IMR-90 (cell line): ENCODE measurements at regions not wholly inside any gene's neighbourhood (a gene's known extent, or its start where the extent isn't known, plus 50 kb on each side); places are given as distances from the start of the nearest gene placed in this dataset.

Source experiments
- ATAC-seq: fragments of 200-7000 bp; cut with Tn5 transposase; 2 replicates; pipeline ENCODE4 v1.9.1; 2020; ENCODE audit warnings: low read depth, mild to moderate bottlenecking, moderate library complexity
- BruUV-seq: library from RNA; stranded (reverse); fragments of 400-500 nt; replicated peaks from 2 replicates; lab custom pipeline; 2021; lab: Mats Ljungman, UMichigan
- CTCF ChIA-PET: fragments of 300-600 bp; formaldehyde crosslinking; extraction: SDS; loops from one replicate; lab custom pipeline; 2021; ENCODE audit warnings: antibody characterized with exemption; lab: Yijun Ruan, JAX
- POLR2A ChIA-PET: fragments of 300-600 bp; sonication (Branson Sonifier 250); formaldehyde crosslinking; loops from one replicate; lab custom pipeline; 2022; ENCODE audit warnings: antibody characterized with exemption; ENCODE audit not compliant: unreplicated experiment; lab: Charles Lee
- DNase-seq: peaks from one replicate; pipeline ENCODE4 v3.0.0; 2013
- H2AFZ ChIP-seq: replicated peaks from 2 replicates; pipeline ENCODE3; 2013; ENCODE audit warnings: low read length, mild to moderate bottlenecking; ENCODE audit not compliant: poor library complexity
- H2AK5ac ChIP-seq: 2 replicates; pipeline ENCODE4 v1.6.1; 2013; ENCODE audit warnings: low read depth, low read length, inconsistent platforms
- H2AK9ac ChIP-seq: replicated peaks from 2 replicates; pipeline ENCODE3; 2013; ENCODE audit warnings: mild to moderate bottlenecking, low read depth, low read length, moderate library complexity; ENCODE audit not compliant: poor library complexity
- H2BK120ac ChIP-seq: 2 replicates; pipeline ENCODE4 v1.6.1; 2013; ENCODE audit warnings: low read depth, low read length, inconsistent platforms
- H2BK15ac ChIP-seq: 3 replicates; pipeline ENCODE4 v1.6.1; 2013; ENCODE audit warnings: low read depth, low read length, inconsistent platforms
- H2BK20ac ChIP-seq: 2 replicates; pipeline ENCODE4 v1.6.1; 2013; ENCODE audit warnings: low read depth, mild to moderate bottlenecking, inconsistent platforms, low read length, moderate library complexity
- H2BK5ac ChIP-seq: 2 replicates; pipeline ENCODE4 v1.6.1; 2013; ENCODE audit warnings: mild to moderate bottlenecking, low read depth, low read length, inconsistent platforms; ENCODE audit not compliant: poor library complexity, severe bottlenecking
- H3K14ac ChIP-seq: replicated peaks from 2 replicates; pipeline ENCODE4 v1.6.1; 2013; ENCODE audit warnings: low read depth, low read length, inconsistent platforms
- H3K18ac ChIP-seq: 2 replicates; pipeline ENCODE4 v1.6.1; 2013; ENCODE audit warnings: low read depth, low read length, control low read depth
- H3K23ac ChIP-seq: 2 replicates; pipeline ENCODE4 v1.6.1; 2013; ENCODE audit warnings: low read depth, low read length, inconsistent platforms
- H3K27ac ChIP-seq: 2 replicates; pipeline ENCODE4 v1.5.1; 2013; ENCODE audit warnings: mild to moderate bottlenecking, control low read depth, low read length; ENCODE audit not compliant: insufficient read depth
- H3K27me3 ChIP-seq: 2 replicates; pipeline ENCODE4 v1.6.1; 2013; ENCODE audit warnings: low read length; ENCODE audit not compliant: control insufficient read depth, insufficient read depth
- H3K36me3 ChIP-seq: 2 replicates; pipeline ENCODE4 v1.6.1; 2013; ENCODE audit warnings: low read length, mixed read lengths; ENCODE audit not compliant: control insufficient read depth, insufficient read depth
- H3K4ac ChIP-seq: 2 replicates; pipeline ENCODE4 v1.6.1; 2013; ENCODE audit warnings: low read depth, low read length, inconsistent platforms
- H3K4me1 ChIP-seq: 2 replicates; pipeline ENCODE4 v1.6.1; 2013; ENCODE audit warnings: low read length, mixed read lengths; ENCODE audit not compliant: control insufficient read depth, insufficient read depth
- H3K4me2 ChIP-seq: 2 replicates; pipeline ENCODE4 v1.6.1; 2013; ENCODE audit warnings: low read depth, mild to moderate bottlenecking, control low read depth, low read length, moderate library complexity
- H3K4me3 ChIP-seq: 2 replicates; pipeline ENCODE4 v1.5.1; 2013; ENCODE audit warnings: low read depth, mild to moderate bottlenecking, control low read depth, low read length, moderate library complexity; ENCODE audit not compliant: insufficient read depth
- H3K56ac ChIP-seq: 2 replicates; pipeline ENCODE4 v1.6.1; 2013; ENCODE audit warnings: low read length, inconsistent platforms; ENCODE audit not compliant: insufficient read depth; ENCODE audit errors: extremely low read depth
- H3K79me1 ChIP-seq, 2 experiments: 2 replicates each; pipeline ENCODE4 v1.6.1; 2013; ENCODE audit warnings: low read length in 2 of 2, inconsistent platforms in 1 of 2, low read depth in 1 of 2
- H3K9ac ChIP-seq: 2 replicates; pipeline ENCODE4 v1.6.1; 2013; ENCODE audit warnings: low read depth, low read length, control low read depth
- H3K9me1 ChIP-seq: 2 replicates; pipeline ENCODE4 v1.6.1; 2013; ENCODE audit warnings: low read length, inconsistent platforms; ENCODE audit not compliant: insufficient read depth
- H3K9me3 ChIP-seq: 2 replicates; pipeline ENCODE4 v1.6.1; 2013; ENCODE audit warnings: low read length; ENCODE audit not compliant: control insufficient read depth, insufficient read depth
- H4K20me1 ChIP-seq: 2 replicates; pipeline ENCODE4 v1.6.1; 2013; ENCODE audit warnings: low read length, inconsistent platforms; ENCODE audit not compliant: insufficient read depth
- H4K5ac ChIP-seq: 2 replicates; pipeline ENCODE4 v1.6.1; 2013; ENCODE audit warnings: mild to moderate bottlenecking, low read depth, low read length, control low read depth
- H4K8ac ChIP-seq, 2 experiments: 2 replicates each; pipeline ENCODE4 v1.6.1; 2013; ENCODE audit warnings: low read depth in 2 of 2, low read length in 2 of 2, control low read depth in 1 of 2, inconsistent platforms in 1 of 2
- H4K91ac ChIP-seq: 2 replicates; pipeline ENCODE4 v1.6.1; 2013; ENCODE audit warnings: low read depth, low read length, inconsistent platforms; ENCODE audit not compliant: insufficient read depth
- BHLHE40 ChIP-seq: fragments of 150-350 bp; IDR thresholded peaks from 2 replicates; pipeline ENCODE4 v1.6.1; 2016; ENCODE audit warnings: mild to moderate bottlenecking, low read depth, low read length
- CEBPB ChIP-seq: IDR thresholded peaks from 2 replicates; pipeline ENCODE4 v1.6.1; 2012; ENCODE audit warnings: low read depth, low read length, improper control_type of control experiment
- ELK1 ChIP-seq: fragments of 150-350 bp; IDR thresholded peaks from 2 replicates; pipeline ENCODE4 v1.6.1; 2016; ENCODE audit warnings: low read depth, mild to moderate bottlenecking, low read length, moderate library complexity, borderline replicate concordance
- MAFK ChIP-seq: IDR thresholded peaks from 2 replicates; pipeline ENCODE4 v1.6.1; 2012; ENCODE audit warnings: low read depth, low read length, improper control_type of control experiment
- MAZ ChIP-seq: IDR thresholded peaks from 2 replicates; pipeline ENCODE4 v1.6.1; 2012; ENCODE audit warnings: low read depth, mild to moderate bottlenecking, low read length, improper control_type of control experiment, moderate library complexity, borderline replicate concordance
- RCOR1 ChIP-seq: IDR thresholded peaks from 2 replicates; pipeline ENCODE4 v1.6.1; 2012; ENCODE audit warnings: mild to moderate bottlenecking, low read length, improper control_type of control experiment; ENCODE audit not compliant: insufficient replicate concordance
- RFX5 ChIP-seq: IDR thresholded peaks from 2 replicates; pipeline ENCODE4 v1.8.0; 2012; ENCODE audit warnings: low read depth, mild to moderate bottlenecking, low read length, moderate library complexity
- USF2 ChIP-seq: fragments of 150-350 bp; IDR thresholded peaks from 2 replicates; pipeline ENCODE4 v1.6.1; 2017; ENCODE audit warnings: mild to moderate bottlenecking, antibody characterized with exemption, low read length, low read depth
- WGBS, 2 experiments: methylation state at CpG; one replicate each; pipeline versions ENCODE4 v1.1.5 to v1.1.7; 2013; ENCODE audit warnings: missing lambda C conversion rate in 2 of 2; ENCODE audit not compliant: insufficient read length in 1 of 2; ENCODE audit errors: extremely low coverage in 2 of 2; 5-methylcytosine and 5-hydroxymethylcytosine counted together
- dilution Hi-C: fragments of 300-500 bp; cut with HindIII; formaldehyde crosslinking; loops from one replicate; pipeline ENCODE4 v1.14.3; 2018; ENCODE audit warnings: low sequenced_read_pairs; ENCODE audit not compliant: unreplicated experiment
- in situ Hi-C: fragments of 300-500 bp; cut with MboI; formaldehyde crosslinking; loops from 3 replicates; pipeline ENCODE4 v1.14.3; 2019; ENCODE audit warnings: low sequenced_read_pairs, inconsistent platforms, mixed read lengths
- intact Hi-C: fragments of 100-400 bp; cut with micrococcal nuclease; formaldehyde crosslinking; loops from 2 replicates; pipeline ENCODE4 v1.10.0; 2022
- TF ChIP-seq, protein P1 (sequence below): conservative IDR thresholded peaks from 2 replicates; pipeline ENCODE4 v1.5.1; 2012; ENCODE audit warnings: mild to moderate bottlenecking, low read depth, low read length, improper control_type of control experiment

- H3K36me3 ChIP-seq: no peaks in the 10 kb centered on the region
- H3K27me3 ChIP-seq: peaks cover 82% of the 10 kb centered on the region
- H3K14ac ChIP-seq: no peak overlapping the region
- H4K20me1 ChIP-seq: no peaks in the 10 kb centered on the region
- ChIA-PET POLR2A (no interaction called here), CTCF (no interaction called here)
- no peak overlapping the region for H2AK5ac ChIP-seq
- H3K23ac ChIP-seq: no peak overlapping the region
- H4K8ac ChIP-seq: no peak overlapping the region
- H2AK9ac ChIP-seq: no peak overlapping the region
- no peaks in the 10 kb centered on the region for H3K79me1 ChIP-seq
- no peak overlapping the region for H3K27ac ChIP-seq
- H3K56ac ChIP-seq: no peak overlapping the region
- no peak overlapping the region for H2BK120ac ChIP-seq
- ATAC-seq (no peak), DNase-seq (no peak)
- no peak overlapping the region for H4K91ac ChIP-seq
- H3K9ac ChIP-seq: no peak overlapping the region
- H3K4ac ChIP-seq: no peak overlapping the region
- H2BK20ac ChIP-seq: no peak overlapping the region
- no peak overlapping the region for H3K4me3 ChIP-seq
- H2BK15ac ChIP-seq: no peak overlapping the region
- no peak overlapping the region for H2AFZ ChIP-seq
- 80% methylated on average over 2 of the region's 9 CpGs; no CpG with 5 or more reads in 1 of the 2 experiments for WGBS, 2 experiments
- no peak for TF ChIP-seq ELK1
- TF ChIP-seq BHLHE40: no peak
- TF ChIP-seq, protein P1, sequence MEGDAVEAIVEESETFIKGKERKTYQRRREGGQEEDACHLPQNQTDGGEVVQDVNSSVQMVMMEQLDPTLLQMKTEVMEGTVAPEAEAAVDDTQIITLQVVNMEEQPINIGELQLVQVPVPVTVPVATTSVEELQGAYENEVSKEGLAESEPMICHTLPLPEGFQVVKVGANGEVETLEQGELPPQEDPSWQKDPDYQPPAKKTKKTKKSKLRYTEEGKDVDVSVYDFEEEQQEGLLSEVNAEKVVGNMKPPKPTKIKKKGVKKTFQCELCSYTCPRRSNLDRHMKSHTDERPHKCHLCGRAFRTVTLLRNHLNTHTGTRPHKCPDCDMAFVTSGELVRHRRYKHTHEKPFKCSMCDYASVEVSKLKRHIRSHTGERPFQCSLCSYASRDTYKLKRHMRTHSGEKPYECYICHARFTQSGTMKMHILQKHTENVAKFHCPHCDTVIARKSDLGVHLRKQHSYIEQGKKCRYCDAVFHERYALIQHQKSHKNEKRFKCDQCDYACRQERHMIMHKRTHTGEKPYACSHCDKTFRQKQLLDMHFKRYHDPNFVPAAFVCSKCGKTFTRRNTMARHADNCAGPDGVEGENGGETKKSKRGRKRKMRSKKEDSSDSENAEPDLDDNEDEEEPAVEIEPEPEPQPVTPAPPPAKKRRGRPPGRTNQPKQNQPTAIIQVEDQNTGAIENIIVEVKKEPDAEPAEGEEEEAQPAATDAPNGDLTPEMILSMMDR: no peak
- no peak for TF ChIP-seq RFX5
- no peak for TF ChIP-seq MAZ
- no peak for TF ChIP-seq RCOR1
- TF ChIP-seq MAFK: no peak
- no peak for TF ChIP-seq CEBPB
- TF ChIP-seq USF2: no peak
- in situ Hi-C loops (no loop called here), dilution Hi-C loops (no loop called here), intact Hi-C loops (no loop called here)
- no peaks in the 10 kb centered on the region for H3K4me1 ChIP-seq
- BruUV-seq: no TSS peak
- no peaks in the 10 kb centered on the region; the same call in 1 of the 2 replicates for H3K9me1 ChIP-seq
- no peak overlapping the region for H3K4me2 ChIP-seq
- H2BK5ac ChIP-seq: no peak overlapping the region
- no peak overlapping the region for H3K18ac ChIP-seq
- H4K5ac ChIP-seq: no peak overlapping the region
- H3K9me3 ChIP-seq: no peaks in the 10 kb centered on the region; the same call in 1 of the 2 replicates
Observed at GRCh38 chr2:120422465-120423160, 76.7 kb downstream of the INHBB start.
